ENCODE measurements at regions not wholly inside any gene's neighbourhood (a gene's known extent, or its start where the extent isn't known, plus 50 kb on each side); places are given as distances from the start of the nearest gene placed in this dataset.

GRCh38 chr5:54602475-54602874 is 84.9 kb downstream of the SNX18 start:
- no peak for DNase-seq

GRCh38 chr5:54601411-54602230 is 84.1 kb downstream of the SNX18 start:
- DNase-seq: no peak
